HepG2 (cell line): ENCODE measurements at regions not wholly inside any gene's neighbourhood (a gene's known extent, or its start where the extent isn't known, plus 50 kb on each side); places are given as distances from the start of the nearest gene placed in this dataset.

Source experiments
- ATAC-seq: fragments of 200-7000 bp; cut with Tn5 transposase; 3 replicates; pipeline ENCODE4 v1.9.1; 2020; ENCODE audit warnings: mild to moderate bottlenecking, moderate library complexity
- BruUV-seq: library from RNA; stranded (reverse); fragments of 400-500 nt; replicated peaks from 2 replicates; lab custom pipeline; 2021; lab: Mats Ljungman, UMichigan
- CTCF ChIA-PET: fragments of 300-600 bp; formaldehyde crosslinking; extraction: SDS; loops from one replicate; lab custom pipeline; 2021; ENCODE audit warnings: low total read pairs, inconsistent platforms, low intra/inter-chr PET ratio; lab: Yijun Ruan, JAX
- POLR2A ChIA-PET: fragments of 350-600 bp; sonication (Branson Sonifier 250); formaldehyde crosslinking; loops from one replicate; lab custom pipeline; 2020; ENCODE audit warnings: antibody characterized with exemption, inconsistent platforms; lab: Yijun Ruan, JAX
- DNase-seq: peaks from one replicate; pipeline ENCODE4 v3.0.0-alpha.2; 2015; ENCODE audit warnings: low spot score
- FAIRE-seq: peaks from 3 replicates; lab custom pipeline; 2011; peaks lifted over from hg19 to GRCh38; lab: Jason Lieb, UNC
- H2AFZ ChIP-seq: one replicate; pipeline ENCODE4 v1.6.1; 2011; ENCODE audit warnings: low read length, inconsistent platforms
- H3K27ac ChIP-seq: fragments of 300-600 bp; 3 replicates; pipeline ENCODE4 v1.8.0; 2011; ENCODE audit warnings: mixed run types, mild to moderate bottlenecking, mixed read lengths, low read length, inconsistent platforms; ENCODE audit not compliant: insufficient read depth; ENCODE audit errors: extremely low read length
- H3K27me3 ChIP-seq, 2 experiments: fragments of 200-600 bp in 1 of 2; 2 replicates in 1 of 2; 3 replicates in 1 of 2; pipeline versions ENCODE4 v1.6.0 to v1.8.0; 2011; ENCODE audit warnings: low read length in 2 of 2, mild to moderate bottlenecking in 2 of 2, moderate library complexity in 2 of 2, inconsistent platforms in 1 of 2; ENCODE audit not compliant: insufficient read depth in 2 of 2, control insufficient read depth in 1 of 2
- H3K36me3 ChIP-seq, 2 experiments: fragments of 200-600 bp in 1 of 2; replicated peaks in 1 of 2; 2 replicates in 1 of 2; 3 replicates in 1 of 2; pipeline versions ENCODE4 v1.5.1 to v1.8.0; 2011; ENCODE audit warnings: low read length in 2 of 2, inconsistent platforms in 1 of 2; ENCODE audit not compliant: insufficient read depth in 2 of 2, control insufficient read depth in 1 of 2
- H3K4me1 ChIP-seq: 2 replicates; pipeline ENCODE4 v1.5.1; 2012; ENCODE audit warnings: low read length, inconsistent platforms; ENCODE audit not compliant: insufficient read depth
- H3K4me2 ChIP-seq: 2 replicates; pipeline ENCODE4 v1.6.0; 2011; ENCODE audit warnings: low read depth, low read length, inconsistent platforms
- H3K4me3 ChIP-seq, 3 experiments: fragments of 200-600 bp in 1 of 3; sonication (generic), shearing (Covaris generic) in 1 of 3; replicated peaks in 1 of 3; 2 replicates each; pipeline ENCODE4 v1.5.1; 2011 to 2016; ENCODE audit warnings: low read length in 3 of 3, inconsistent platforms in 2 of 3, low read depth in 2 of 3, mild to moderate bottlenecking in 2 of 3, control low read depth in 1 of 3, mixed read lengths in 1 of 3; ENCODE audit not compliant: insufficient read depth in 1 of 3
- H3K79me2 ChIP-seq: one replicate; pipeline ENCODE4 v1.6.1; 2011; ENCODE audit warnings: low read length, inconsistent platforms; ENCODE audit not compliant: insufficient read depth
- H3K9ac ChIP-seq: 2 replicates; pipeline ENCODE4 v1.6.0; 2011; ENCODE audit warnings: mild to moderate bottlenecking, low read depth, low read length, inconsistent platforms; ENCODE audit not compliant: insufficient read depth
- H3K9me3 ChIP-seq: 2 replicates; pipeline ENCODE4 v1.5.1; 2012; ENCODE audit warnings: mild to moderate bottlenecking, low read length
- H4K20me1 ChIP-seq: 2 replicates; pipeline ENCODE4 v1.6.0; 2011; ENCODE audit warnings: inconsistent platforms, mild to moderate bottlenecking, low read length, moderate library complexity; ENCODE audit not compliant: insufficient read depth
- ARNT ChIP-seq: fragments of 450-650 bp; IDR thresholded peaks from 2 replicates; pipeline ENCODE4 v1.6.1; 2017
- ATF7 ChIP-seq, 2 experiments: fragments of 450-650 bp in 1 of 2; sonication (generic) in 1 of 2; formaldehyde crosslinking in 1 of 2; IDR thresholded peaks; 2 replicates each; pipeline versions ENCODE4 v1.4.0 to v1.6.1; 2016 to 2020; ENCODE audit warnings: antibody characterized with exemption in 1 of 2, mild to moderate bottlenecking in 1 of 2, missing genetic modification reagents in 1 of 2
- FOXP1 ChIP-seq, 2 experiments: fragments of 450-650 bp in 1 of 2; IDR thresholded peaks; 2 replicates each; pipeline ENCODE4 v1.6.1; 2017 to 2018; ENCODE audit warnings: antibody characterized with exemption in 1 of 2
- ZBTB1 ChIP-seq: sonication (generic); formaldehyde crosslinking; IDR thresholded peaks from 2 replicates; pipeline ENCODE4 v1.4.0; 2020; ENCODE audit warnings: missing genetic modification reagents, borderline replicate concordance
- ZNF383 ChIP-seq: sonication (generic); formaldehyde crosslinking; IDR thresholded peaks from 2 replicates; pipeline ENCODE4 v1.4.0; 2020; ENCODE audit warnings: missing genetic modification reagents, mild to moderate bottlenecking, borderline replicate concordance
- ZNF567 ChIP-seq: sonication (generic); formaldehyde crosslinking; IDR thresholded peaks from 2 replicates; pipeline ENCODE4 v1.8.1; 2023; ENCODE audit warnings: mild to moderate bottlenecking, missing genetic modification reagents, borderline replicate concordance
- ZNF703 ChIP-seq: sonication (generic); formaldehyde crosslinking; IDR thresholded peaks from 2 replicates; pipeline ENCODE4 v1.5.1; 2020; ENCODE audit warnings: missing genetic modification reagents, mild to moderate bottlenecking, moderate library complexity, borderline replicate concordance
- ZNF713 ChIP-seq: sonication (generic); formaldehyde crosslinking; IDR thresholded peaks from 2 replicates; pipeline ENCODE4 v1.4.0; 2020; ENCODE audit warnings: mild to moderate bottlenecking, missing genetic modification reagents
- ZSCAN20 ChIP-seq: sonication (generic); formaldehyde crosslinking; IDR thresholded peaks from 2 replicates; pipeline ENCODE4 v1.4.0; 2020; ENCODE audit warnings: missing genetic modification reagents, mild to moderate bottlenecking, borderline replicate concordance
- WGBS: methylation state at CpG from one replicate; pipeline ENCODE4 v1.1.6; 2017; ENCODE audit warnings: low lambda C conversion rate; 5-methylcytosine and 5-hydroxymethylcytosine counted together
- in situ Hi-C: cut with HindIII; loops from 2 replicates; pipeline ENCODE4 v1.10.0; 2017; ENCODE audit warnings: low pct_unique_long_range_greater_than_20kb; ENCODE audit not compliant: extremely low pct_ligation_motif_present
- intact Hi-C: fragments of 100-400 bp; cut with micrococcal nuclease; formaldehyde crosslinking; loops from one replicate; pipeline ENCODE4 v1.10.0; 2022; ENCODE audit not compliant: unreplicated experiment
- TF ChIP-seq, protein P1 (sequence below), 2 experiments: fragments of 450-650 bp in 1 of 2; sonication (generic) in 1 of 2; formaldehyde crosslinking in 1 of 2; IDR thresholded peaks; 2 replicates each; pipeline versions ENCODE4 v1.6.1 to v1.8.0; 2016 to 2022; ENCODE audit warnings: antibody characterized with exemption in 1 of 2, mild to moderate bottlenecking in 1 of 2, missing genetic modification reagents in 1 of 2

DNA sequence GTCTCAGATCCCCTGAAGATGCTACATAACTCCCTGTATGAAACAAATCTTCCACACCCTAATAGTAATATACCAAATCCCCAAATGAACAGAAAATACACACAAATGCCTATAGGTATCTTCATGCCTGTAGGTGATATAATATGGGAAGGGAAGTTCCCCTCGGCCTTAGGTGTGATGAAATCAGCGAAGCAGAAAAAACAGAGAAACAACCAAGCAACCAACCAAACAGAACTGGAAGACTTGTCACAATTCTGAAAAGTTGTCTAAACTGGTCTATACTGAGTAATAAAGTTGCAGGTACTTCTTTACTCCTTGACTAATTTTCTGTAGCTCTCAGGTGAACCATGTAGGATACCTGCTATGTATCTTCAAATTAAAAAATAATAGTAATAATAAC is 82.2 kb upstream of the SATB1 start:
- POLR2A ChIA-PET, result no interaction called here
- 0% methylated on average over 2 of the region's 2 CpGs for WGBS
- ATAC-seq, result no peak
- no peaks in the 10 kb centered on the region for H3K27me3 ChIP-seq
- H3K79me2 ChIP-seq, result no peaks in the 10 kb centered on the region
- in situ Hi-C loops (no loop called here), intact Hi-C loops (no loop called here)
- CTCF ChIA-PET, result no interaction called here
- no peak overlapping the region for H3K9ac ChIP-seq
- H3K9me3 ChIP-seq, result no peaks in the 10 kb centered on the region
- no peak for FAIRE-seq
- H4K20me1 ChIP-seq, result no peaks in the 10 kb centered on the region
- H3K27ac ChIP-seq, result no peak overlapping the region
- no peak for TF ChIP-seq ZSCAN20 (CRISPR knock-in tag)
- TF ChIP-seq, protein P1, sequence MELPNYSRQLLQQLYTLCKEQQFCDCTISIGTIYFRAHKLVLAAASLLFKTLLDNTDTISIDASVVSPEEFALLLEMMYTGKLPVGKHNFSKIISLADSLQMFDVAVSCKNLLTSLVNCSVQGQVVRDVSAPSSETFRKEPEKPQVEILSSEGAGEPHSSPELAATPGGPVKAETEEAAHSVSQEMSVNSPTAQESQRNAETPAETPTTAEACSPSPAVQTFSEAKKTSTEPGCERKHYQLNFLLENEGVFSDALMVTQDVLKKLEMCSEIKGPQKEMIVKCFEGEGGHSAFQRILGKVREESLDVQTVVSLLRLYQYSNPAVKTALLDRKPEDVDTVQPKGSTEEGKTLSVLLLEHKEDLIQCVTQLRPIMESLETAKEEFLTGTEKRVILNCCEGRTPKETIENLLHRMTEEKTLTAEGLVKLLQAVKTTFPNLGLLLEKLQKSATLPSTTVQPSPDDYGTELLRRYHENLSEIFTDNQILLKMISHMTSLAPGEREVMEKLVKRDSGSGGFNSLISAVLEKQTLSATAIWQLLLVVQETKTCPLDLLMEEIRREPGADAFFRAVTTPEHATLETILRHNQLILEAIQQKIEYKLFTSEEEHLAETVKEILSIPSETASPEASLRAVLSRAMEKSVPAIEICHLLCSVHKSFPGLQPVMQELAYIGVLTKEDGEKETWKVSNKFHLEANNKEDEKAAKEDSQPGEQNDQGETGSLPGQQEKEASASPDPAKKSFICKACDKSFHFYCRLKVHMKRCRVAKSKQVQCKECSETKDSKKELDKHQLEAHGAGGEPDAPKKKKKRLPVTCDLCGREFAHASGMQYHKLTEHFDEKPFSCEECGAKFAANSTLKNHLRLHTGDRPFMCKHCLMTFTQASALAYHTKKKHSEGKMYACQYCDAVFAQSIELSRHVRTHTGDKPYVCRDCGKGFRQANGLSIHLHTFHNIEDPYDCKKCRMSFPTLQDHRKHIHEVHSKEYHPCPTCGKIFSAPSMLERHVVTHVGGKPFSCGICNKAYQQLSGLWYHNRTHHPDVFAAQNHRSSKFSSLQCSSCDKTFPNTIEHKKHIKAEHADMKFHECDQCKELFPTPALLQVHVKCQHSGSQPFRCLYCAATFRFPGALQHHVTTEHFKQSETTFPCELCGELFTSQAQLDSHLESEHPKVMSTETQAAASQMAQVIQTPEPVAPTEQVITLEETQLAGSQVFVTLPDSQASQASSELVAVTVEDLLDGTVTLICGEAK (IDR thresholded peaks at IDR 0.05), result no peak
- TF ChIP-seq, protein P1 (CRISPR knock-in tag; IDR thresholded peaks at IDR 0.05), result no peak
- TF ChIP-seq ZNF703, result no peak
- TF ChIP-seq ZNF567 (CRISPR knock-in tag), result no peak
- no peak for TF ChIP-seq ARNT
- TF ChIP-seq ZNF713 (CRISPR knock-in tag), result no peak
- no peak for TF ChIP-seq FOXP1 (IDR thresholded peaks at IDR 0.05)
- TF ChIP-seq FOXP1 (CRISPR knock-in tag; IDR thresholded peaks at IDR 0.05), result no peak
- no peak for TF ChIP-seq ZBTB1 (CRISPR knock-in tag)
- TF ChIP-seq ZNF383 (CRISPR knock-in tag), result no peak
- TF ChIP-seq ATF7 (IDR thresholded peaks at IDR 0.05), result no peak
- TF ChIP-seq ATF7 (CRISPR knock-in tag; IDR thresholded peaks at IDR 0.05), result no peak
- H2AFZ ChIP-seq, result no peak overlapping the region
- H3K4me3 ChIP-seq, result no peak overlapping the region
- BruUV-seq, result no TSS peak
- DNase-seq, result no peak
- no peak overlapping the region for H3K4me2 ChIP-seq
- no peaks in the 10 kb centered on the region for H3K4me1 ChIP-seq
- no peaks in the 10 kb centered on the region for H3K36me3 ChIP-seq
